ENCODE measurements at regions not wholly inside any gene's neighbourhood (a gene's known extent, or its start where the extent isn't known, plus 50 kb on each side); places are given as distances from the start of the nearest gene placed in this dataset.

DNA sequence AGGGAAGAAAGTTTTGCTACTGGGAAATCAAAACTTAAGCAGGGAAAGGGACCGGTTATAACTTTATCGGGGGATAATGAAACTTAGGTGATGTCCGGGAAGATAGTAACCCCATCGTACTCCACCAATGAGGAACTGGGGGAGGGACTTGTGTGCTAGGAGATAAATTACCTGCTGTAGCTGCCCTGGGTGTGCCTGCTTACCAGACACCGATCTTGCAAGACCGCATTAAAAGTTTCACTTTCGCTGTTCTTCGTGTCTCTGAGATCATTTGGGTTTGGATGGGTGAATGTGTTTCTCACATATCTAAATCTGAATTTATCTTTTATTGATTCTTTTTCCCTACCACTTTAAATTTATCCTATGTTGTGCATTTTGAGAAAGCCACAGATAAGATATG, 381.4 kb downstream of the SLITRK6 start:
- TF ChIP-seq CTCF (IDR thresholded peaks at IDR 0.05): no peak
- no peak for TF ChIP-seq POLR2A (IDR thresholded peaks at IDR 0.05)

All from esophagus squamous epithelium (tissue), 4 donors.